DOHH2 (cell line): ENCODE measurements at regions not wholly inside any gene's neighbourhood (a gene's known extent, or its start where the extent isn't known, plus 50 kb on each side); places are given as distances from the start of the nearest gene placed in this dataset.

Experiments
- H3F3A ChIP-seq: fragments of 200-600 bp; sonication (generic), shearing (Covaris generic); 2 replicates; pipeline ENCODE4 v1.6.0; 2016; ENCODE audit warnings: antibody characterized with exemption, mild to moderate bottlenecking; ENCODE audit not compliant: control insufficient read depth, insufficient read depth
- H3K27ac ChIP-seq: fragments of 200-600 bp; sonication (generic); 2 replicates; pipeline ENCODE4 v1.5.1; 2014; ENCODE audit warnings: low read depth, mild to moderate bottlenecking, low read length, moderate library complexity
- H3K27me3 ChIP-seq: fragments of 200-600 bp; sonication (generic); 2 replicates; pipeline ENCODE4 v1.6.1; 2014; ENCODE audit warnings: mild to moderate bottlenecking, low read length, mixed read lengths; ENCODE audit not compliant: control insufficient read depth
- H3K36me3 ChIP-seq: fragments of 200-600 bp; sonication (generic); 2 replicates; pipeline ENCODE4 v1.6.1; 2014; ENCODE audit warnings: mild to moderate bottlenecking, low read length, moderate library complexity, mixed read lengths; ENCODE audit not compliant: control insufficient read depth
- H3K4me1 ChIP-seq: fragments of 200-600 bp; sonication (generic); 2 replicates; pipeline ENCODE4 v1.6.1; 2014; ENCODE audit warnings: mild to moderate bottlenecking, low read length, mixed read lengths; ENCODE audit not compliant: control insufficient read depth
- H3K4me2 ChIP-seq: fragments of 200-600 bp; sonication (generic); 2 replicates; pipeline ENCODE4 v1.6.0; 2014; ENCODE audit warnings: mild to moderate bottlenecking, low read length, moderate library complexity
- H3K4me3 ChIP-seq: fragments of 200-600 bp; sonication (generic); 2 replicates; pipeline ENCODE4 v1.5.1; 2014; ENCODE audit warnings: mild to moderate bottlenecking, low read length, mixed read lengths
- H3K79me2 ChIP-seq: fragments of 200-600 bp; sonication (generic); 2 replicates; pipeline ENCODE4 v1.6.1; 2014; ENCODE audit warnings: mild to moderate bottlenecking, low read length, mixed read lengths; ENCODE audit not compliant: control insufficient read depth
- H3K9me2 ChIP-seq: fragments of 200-600 bp; sonication (generic); replicated peaks from 2 replicates; pipeline ENCODE4 v1.6.1; 2014; ENCODE audit warnings: mild to moderate bottlenecking, low read length, mixed read lengths; ENCODE audit not compliant: control insufficient read depth
- H3K9me3 ChIP-seq: fragments of 200-600 bp; sonication (generic); 2 replicates; pipeline ENCODE4 v1.6.1; 2014; ENCODE audit warnings: antibody characterized with exemption, low read length, mixed read lengths; ENCODE audit not compliant: control insufficient read depth, insufficient read depth
- H4K20me1 ChIP-seq: fragments of 200-600 bp; sonication (generic); 2 replicates; pipeline ENCODE4 v1.6.0; 2014; ENCODE audit warnings: low read depth, mild to moderate bottlenecking, antibody characterized with exemption, low read length, moderate library complexity; ENCODE audit not compliant: control insufficient read depth, insufficient read depth
- CTCF ChIP-seq: fragments of 200-600 bp; sonication (generic); IDR thresholded peaks from one replicate; pipeline ENCODE4 v1.5.1; 2014; ENCODE audit warnings: antibody characterized with exemption, mild to moderate bottlenecking, low read depth, low read length; ENCODE audit not compliant: poor library complexity, severe bottlenecking
- EZH2phosphoT487 ChIP-seq: fragments of 200-600 bp; sonication (generic); IDR thresholded peaks from 2 replicates; pipeline ENCODE4 v1.6.1; 2017; ENCODE audit warnings: borderline replicate concordance, mild to moderate bottlenecking, antibody characterized with exemption, low read length, moderate library complexity, mixed read lengths

DNA sequence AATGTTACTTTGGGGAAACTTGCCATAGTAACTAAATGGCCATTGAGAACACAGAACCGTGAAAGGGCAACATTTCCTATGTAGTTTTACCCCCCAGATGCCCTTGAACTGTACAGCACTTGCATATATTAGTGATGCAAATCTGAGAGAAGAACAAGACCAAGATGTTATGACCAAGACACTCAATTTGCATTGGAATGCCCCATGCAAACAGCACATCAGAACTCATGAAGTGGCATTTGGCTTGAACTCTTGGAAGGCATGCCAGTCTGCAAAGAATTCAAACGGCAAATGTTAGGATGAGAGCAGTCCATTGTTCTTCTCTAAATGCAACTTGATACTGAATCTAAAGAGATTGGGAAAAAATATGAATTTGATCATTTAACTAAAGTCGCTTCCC lies 139.4 kb upstream of the CXorf66 start:
- Histone ChIP-seq H3K79me2 (no peaks in the 10 kb centered on the region), H3K4me2 (no peak overlapping the region), H3K9me2 (no peaks in the 10 kb centered on the region), H3F3A (no peaks in the 10 kb centered on the region), H3K4me3 (no peak overlapping the region), H3K36me3 (no peaks in the 10 kb centered on the region), H3K4me1 (no peaks in the 10 kb centered on the region), H3K27ac (no peak overlapping the region), H3K9me3 (no peaks in the 10 kb centered on the region), H3K27me3 (no peaks in the 10 kb centered on the region), H4K20me1 (no peaks in the 10 kb centered on the region)
- TF ChIP-seq EZH2phosphoT487 (no peak), CTCF (no peak)

GRCh38 chrX:140099221-140099620 lies 133.9 kb upstream of the CXorf66 start:
- TF ChIP-seq EZH2phosphoT487 (no peak), CTCF (no peak)
- Histone ChIP-seq H4K20me1 (no peaks in the 10 kb centered on the region), H3K27me3 (no peaks in the 10 kb centered on the region), H3K36me3 (no peaks in the 10 kb centered on the region), H3K79me2 (no peaks in the 10 kb centered on the region), H3K27ac (no peak overlapping the region), H3K4me2 (no peak overlapping the region), H3K9me3 (no peaks in the 10 kb centered on the region), H3K4me1 (no peaks in the 10 kb centered on the region), H3K9me2 (no peaks in the 10 kb centered on the region), H3F3A (no peaks in the 10 kb centered on the region), H3K4me3 (no peak overlapping the region)

- H4K20me1 ChIP-seq, result no peaks in the 10 kb centered on the region
- no peaks in the 10 kb centered on the region for H3K9me2 ChIP-seq
- no peak overlapping the region for H3K4me2 ChIP-seq
- TF ChIP-seq CTCF (no peak), EZH2phosphoT487 (no peak)
- H3K9me3 ChIP-seq, result no peaks in the 10 kb centered on the region
- H3K27me3 ChIP-seq, result no peaks in the 10 kb centered on the region
- H3F3A ChIP-seq, result no peaks in the 10 kb centered on the region
- no peaks in the 10 kb centered on the region for H3K36me3 ChIP-seq
- no peaks in the 10 kb centered on the region for H3K79me2 ChIP-seq
- H3K27ac ChIP-seq, result no peak overlapping the region
- no peak overlapping the region for H3K4me3 ChIP-seq
- H3K4me1 ChIP-seq, result no peaks in the 10 kb centered on the region
These were observed 126.8 kb upstream of the CXorf66 start for GRCh38 chrX:140092121-140092520.
